Endothelial cell (in vitro differentiated cells): ENCODE measurements at regions not wholly inside any gene's neighbourhood (a gene's known extent, or its start where the extent isn't known, plus 50 kb on each side); places are given as distances from the start of the nearest gene placed in this dataset.

ENCODE experiments used
- DNase-seq: peaks from one replicate; pipeline ENCODE4 v3.0.0; 2021; ENCODE audit warnings: low spot score
- H3K27ac Mint-ChIP-seq: one replicate; pipeline ENCODE4 v1.8.0; 2021; ENCODE audit warnings: mixed read lengths, inconsistent platforms; ENCODE audit not compliant: unreplicated experiment
- H3K27me3 Mint-ChIP-seq: one replicate; pipeline ENCODE4 v1.8.0; 2021; ENCODE audit warnings: mild to moderate bottlenecking, moderate library complexity, mixed read lengths, inconsistent platforms; ENCODE audit not compliant: unreplicated experiment
- H3K36me3 Mint-ChIP-seq: one replicate; pipeline ENCODE4 v1.8.0; 2021; ENCODE audit warnings: mild to moderate bottlenecking, low read depth, mixed read lengths, inconsistent platforms; ENCODE audit not compliant: unreplicated experiment
- H3K4me1 Mint-ChIP-seq: one replicate; pipeline ENCODE4 v1.8.0; 2021; ENCODE audit warnings: mild to moderate bottlenecking, mixed read lengths, inconsistent platforms; ENCODE audit not compliant: unreplicated experiment
- H3K4me3 Mint-ChIP-seq: one replicate; pipeline ENCODE4 v1.8.0; 2021; ENCODE audit warnings: mild to moderate bottlenecking, mixed read lengths, inconsistent platforms; ENCODE audit not compliant: unreplicated experiment
- H3K9me3 Mint-ChIP-seq: one replicate; pipeline ENCODE4 v1.8.0; 2021; ENCODE audit warnings: mixed read lengths, inconsistent platforms; ENCODE audit not compliant: unreplicated experiment
- TF ChIP-seq, protein P1 (sequence below): fragments of 200-600 bp; sonication (generic); IDR thresholded peaks from one replicate; pipeline ENCODE4 v1.5.0; 2021; ENCODE audit warnings: antibody characterized with exemption; ENCODE audit not compliant: unreplicated experiment

DNA sequence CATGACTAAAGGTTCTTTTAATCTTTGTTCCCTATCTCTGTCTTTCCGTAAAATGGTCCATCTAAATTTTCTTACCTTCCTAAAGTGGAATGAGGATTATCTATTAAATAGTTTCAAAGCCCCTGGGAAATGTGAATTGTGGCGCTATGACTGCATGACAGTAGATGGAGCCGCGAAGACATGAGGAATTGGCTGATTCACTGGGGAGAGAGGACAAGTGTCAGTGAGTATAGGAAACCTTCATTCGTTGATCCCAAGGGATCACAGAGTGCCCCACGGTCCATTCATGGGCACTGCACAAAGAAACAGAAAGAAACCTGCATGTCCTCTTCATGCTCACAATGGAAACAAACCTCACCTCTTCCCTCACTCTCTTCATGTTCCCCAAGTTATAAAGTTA is 479.3 kb upstream of the BTBD3 start:
- DNase-seq: no peak
- H3K27me3 Mint-ChIP-seq: peaks cover 2% of the 10 kb centered on the region
- H3K27ac Mint-ChIP-seq: no peak overlapping the region
- H3K4me1 Mint-ChIP-seq: peaks cover 3% of the 10 kb centered on the region
- TF ChIP-seq, protein P1, sequence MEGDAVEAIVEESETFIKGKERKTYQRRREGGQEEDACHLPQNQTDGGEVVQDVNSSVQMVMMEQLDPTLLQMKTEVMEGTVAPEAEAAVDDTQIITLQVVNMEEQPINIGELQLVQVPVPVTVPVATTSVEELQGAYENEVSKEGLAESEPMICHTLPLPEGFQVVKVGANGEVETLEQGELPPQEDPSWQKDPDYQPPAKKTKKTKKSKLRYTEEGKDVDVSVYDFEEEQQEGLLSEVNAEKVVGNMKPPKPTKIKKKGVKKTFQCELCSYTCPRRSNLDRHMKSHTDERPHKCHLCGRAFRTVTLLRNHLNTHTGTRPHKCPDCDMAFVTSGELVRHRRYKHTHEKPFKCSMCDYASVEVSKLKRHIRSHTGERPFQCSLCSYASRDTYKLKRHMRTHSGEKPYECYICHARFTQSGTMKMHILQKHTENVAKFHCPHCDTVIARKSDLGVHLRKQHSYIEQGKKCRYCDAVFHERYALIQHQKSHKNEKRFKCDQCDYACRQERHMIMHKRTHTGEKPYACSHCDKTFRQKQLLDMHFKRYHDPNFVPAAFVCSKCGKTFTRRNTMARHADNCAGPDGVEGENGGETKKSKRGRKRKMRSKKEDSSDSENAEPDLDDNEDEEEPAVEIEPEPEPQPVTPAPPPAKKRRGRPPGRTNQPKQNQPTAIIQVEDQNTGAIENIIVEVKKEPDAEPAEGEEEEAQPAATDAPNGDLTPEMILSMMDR: no peak
- peaks cover 5% of the 10 kb centered on the region for H3K36me3 Mint-ChIP-seq
- H3K4me3 Mint-ChIP-seq: no peak overlapping the region
- H3K9me3 Mint-ChIP-seq: peaks cover 6% of the 10 kb centered on the region

DNA sequence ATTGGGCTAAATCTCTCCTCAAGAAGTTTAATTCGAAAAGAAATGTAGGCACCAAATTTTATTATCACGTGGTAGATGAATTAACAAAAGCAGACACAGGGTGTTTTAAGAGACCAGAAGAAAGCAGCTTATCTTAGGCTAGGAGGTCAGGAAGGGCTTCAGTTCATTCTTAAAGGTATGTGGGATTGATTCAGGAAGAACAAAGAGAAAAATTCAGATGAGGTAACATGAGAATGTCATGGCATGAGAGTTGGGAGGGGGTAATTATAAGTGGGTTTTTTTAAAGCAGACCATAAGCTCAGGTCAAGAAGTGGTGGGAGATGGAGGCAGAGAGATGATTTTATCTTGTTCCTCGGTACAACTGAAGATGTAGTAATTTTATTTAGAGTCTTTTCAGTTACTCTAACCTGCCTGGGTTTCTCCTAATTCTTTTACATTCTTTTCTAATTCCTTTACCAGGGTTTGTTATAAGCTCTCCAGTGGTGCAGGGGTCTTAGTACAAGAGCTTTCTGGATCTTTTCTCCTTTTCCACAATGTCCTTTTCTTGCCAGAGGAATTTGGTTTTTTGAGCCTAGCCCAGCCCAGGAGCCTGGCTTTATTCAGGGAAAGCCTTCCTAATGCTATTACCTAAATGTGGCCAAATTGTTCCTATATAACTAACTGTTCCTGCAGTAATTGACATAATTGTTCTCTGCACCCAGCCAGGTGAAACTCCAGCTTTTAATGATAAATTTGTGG is 474.1 kb upstream of the BTBD3 start:
- TF ChIP-seq, protein P1: no peak
- H3K27ac Mint-ChIP-seq: no peak overlapping the region
- peaks cover 16% of the 10 kb centered on the region for H3K4me1 Mint-ChIP-seq

DNA sequence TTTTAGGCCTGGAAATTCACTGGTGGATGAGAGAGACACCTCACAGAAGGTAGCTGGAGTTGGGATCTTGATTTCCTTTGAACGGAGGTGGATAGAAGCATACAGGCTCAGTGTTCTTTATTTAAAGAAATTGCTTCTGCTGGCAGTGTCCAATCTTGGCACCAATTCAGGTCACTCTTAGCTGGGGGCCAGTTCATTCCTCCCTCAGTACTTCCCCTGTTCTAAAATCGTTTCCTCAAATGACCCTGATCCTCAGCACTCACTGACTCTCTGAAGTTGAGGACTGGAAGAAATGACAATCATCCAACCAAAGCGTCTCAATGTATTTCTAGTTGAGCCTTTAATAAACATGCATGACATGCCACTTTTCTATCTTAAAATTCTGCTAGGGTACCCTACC is 472.5 kb upstream of the BTBD3 start:
- Mint-ChIP-seq H3K27me3 (no peaks in the 10 kb centered on the region), H3K4me1 (peaks cover 16% of the 10 kb centered on the region), H3K36me3 (no peaks in the 10 kb centered on the region), H3K27ac (no peak overlapping the region), H3K4me3 (no peak overlapping the region), H3K9me3 (no peaks in the 10 kb centered on the region)
- no peak for DNase-seq
- TF ChIP-seq, protein P1: no peak

More for the DNA sequence above, 474.1 kb upstream of the BTBD3 start:
- no peaks in the 10 kb centered on the region for H3K27me3 Mint-ChIP-seq
- H3K4me3 Mint-ChIP-seq: no peak overlapping the region
- no peaks in the 10 kb centered on the region for H3K36me3 Mint-ChIP-seq
- no peaks in the 10 kb centered on the region for H3K9me3 Mint-ChIP-seq
- DNase-seq: no peak

DNA sequence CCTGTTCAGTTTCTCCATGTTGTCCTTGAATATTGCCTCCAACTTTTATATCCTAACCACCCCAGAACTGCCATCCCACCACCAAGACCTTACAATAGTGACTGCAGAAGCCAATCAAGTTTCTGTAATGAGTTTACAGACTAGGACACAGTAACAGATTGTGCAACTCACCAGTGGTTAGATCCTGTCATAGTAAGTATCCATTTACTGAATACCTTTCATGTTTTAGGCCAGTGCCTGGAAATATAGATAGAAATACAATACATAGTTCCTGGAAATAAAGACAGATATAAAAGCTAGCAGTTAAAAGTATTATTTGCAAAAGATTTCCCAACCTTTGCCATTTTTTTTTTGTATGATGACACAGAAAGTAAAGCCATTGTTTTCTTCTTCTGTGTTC is 471.8 kb upstream of the BTBD3 start:
- no peak for DNase-seq
- no peaks in the 10 kb centered on the region for H3K9me3 Mint-ChIP-seq
- H3K4me3 Mint-ChIP-seq: no peak overlapping the region
- H3K27me3 Mint-ChIP-seq: no peaks in the 10 kb centered on the region
- TF ChIP-seq, protein P1: no peak
- no peaks in the 10 kb centered on the region for H3K36me3 Mint-ChIP-seq
- peaks cover 16% of the 10 kb centered on the region for H3K4me1 Mint-ChIP-seq
- no peak overlapping the region for H3K27ac Mint-ChIP-seq

DNA sequence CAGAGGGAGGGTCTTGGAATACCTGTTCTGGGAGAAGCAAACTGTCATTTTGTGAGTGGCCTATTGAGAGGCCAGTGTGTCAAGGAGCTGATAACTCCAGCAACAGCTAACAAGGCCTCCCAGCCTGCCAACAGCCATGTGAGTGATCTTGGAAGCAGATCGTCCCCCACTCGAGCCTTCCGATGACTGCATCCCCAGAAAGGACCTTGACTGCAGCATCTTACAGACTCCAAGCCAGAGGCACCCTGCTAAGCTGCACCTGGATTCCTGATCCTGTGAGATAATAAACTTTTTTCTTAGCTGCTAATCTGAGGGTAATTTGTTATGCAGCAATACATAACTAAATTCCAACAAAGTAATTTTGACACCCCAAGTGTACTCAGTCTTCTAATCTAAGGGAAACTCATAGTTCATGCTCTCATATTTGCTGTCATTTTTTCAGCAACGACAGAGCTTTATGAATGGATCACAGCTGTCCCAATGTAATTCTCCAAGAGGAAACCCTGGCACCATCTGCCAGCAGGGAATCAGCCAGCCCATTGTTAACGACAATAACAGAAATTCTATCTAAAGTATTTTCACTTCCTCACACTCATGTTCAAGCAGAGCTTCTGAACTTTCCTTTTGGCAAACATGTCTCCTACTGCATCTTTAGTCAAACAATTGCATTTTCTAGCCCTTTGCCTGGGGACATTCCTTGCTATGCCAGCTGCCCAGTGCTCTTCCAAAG is 470.2 kb upstream of the BTBD3 start:
- no peaks in the 10 kb centered on the region for H3K36me3 Mint-ChIP-seq
- no peaks in the 10 kb centered on the region for H3K9me3 Mint-ChIP-seq
- H3K27ac Mint-ChIP-seq: no peak overlapping the region
- H3K27me3 Mint-ChIP-seq: no peaks in the 10 kb centered on the region
- H3K4me3 Mint-ChIP-seq: no peak overlapping the region
- peaks cover 27% of the 10 kb centered on the region for H3K4me1 Mint-ChIP-seq
- no peak for DNase-seq
- TF ChIP-seq, protein P1: no peak
